GM21786 (cell line): ENCODE measurements at regions not wholly inside any gene's neighbourhood (a gene's known extent, or its start where the extent isn't known, plus 50 kb on each side); places are given as distances from the start of the nearest gene placed in this dataset.
"Not testable (repeated sequence)": the region's sequence is repeated elsewhere in the genome, so short reads cannot be mapped to it uniquely, and the experiment has no call there.

Experiments
- ATAC-seq: cut with Tn5 transposase; IDR thresholded peaks from one replicate; pipeline ENCODE4 v1.9.1; 2021; ENCODE audit not compliant: unreplicated experiment

DNA sequence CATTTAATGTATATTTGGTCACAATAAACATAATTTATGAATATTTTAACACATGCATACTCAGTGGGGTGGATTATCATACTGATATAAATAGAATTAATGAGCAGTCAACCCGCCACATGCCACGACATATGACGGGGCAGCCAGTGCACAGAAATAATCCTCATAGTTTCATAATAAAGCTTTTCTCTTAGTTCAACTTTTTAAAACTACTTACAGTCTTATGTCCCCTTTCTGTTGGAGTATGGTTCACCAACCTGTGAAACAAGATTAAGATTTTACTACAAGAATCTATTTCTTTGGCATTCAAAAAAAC, 75.6 kb upstream of the ETAA1 start:
- ATAC-seq: no peak

GRCh38 chr2:67322353-67323001, 74.7 kb upstream of the ETAA1 start:
- no peak for ATAC-seq

DNA sequence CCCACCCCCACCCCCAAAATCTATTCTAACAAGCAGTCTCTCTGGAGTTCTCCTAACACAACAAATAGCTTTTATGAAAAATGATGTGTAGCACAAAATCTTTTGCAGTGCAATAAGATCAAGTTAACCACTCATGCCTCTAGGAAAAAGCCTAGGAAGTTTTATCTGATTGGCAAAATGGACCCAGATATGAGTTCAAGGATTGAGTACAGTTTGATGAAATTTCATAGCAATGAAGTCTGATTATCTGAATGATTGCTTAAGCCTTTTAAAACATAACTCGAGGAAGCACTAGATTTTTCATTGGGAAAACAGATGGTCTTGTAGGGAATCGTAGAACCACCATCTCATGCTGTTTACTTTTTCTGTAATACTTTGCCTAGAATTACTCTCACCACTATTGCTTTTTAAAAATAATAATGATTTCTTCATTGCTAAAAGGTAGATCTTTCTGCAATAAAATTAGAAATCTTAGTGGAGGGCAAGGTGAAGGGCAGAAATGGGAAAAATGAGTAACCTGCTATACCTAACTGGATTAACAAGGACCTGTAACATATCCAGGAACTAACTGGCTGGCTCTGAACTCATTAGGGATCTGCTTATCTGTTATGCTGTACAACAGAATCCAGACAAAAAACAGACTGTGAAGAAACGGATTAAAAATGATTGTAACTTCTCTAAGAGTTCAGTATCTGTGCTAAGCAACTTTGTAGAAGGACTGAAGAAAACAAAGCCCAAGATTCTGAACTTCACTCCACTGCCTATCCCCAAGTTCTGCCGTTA, 73.7 kb upstream of the ETAA1 start:
- no peak for ATAC-seq

DNA sequence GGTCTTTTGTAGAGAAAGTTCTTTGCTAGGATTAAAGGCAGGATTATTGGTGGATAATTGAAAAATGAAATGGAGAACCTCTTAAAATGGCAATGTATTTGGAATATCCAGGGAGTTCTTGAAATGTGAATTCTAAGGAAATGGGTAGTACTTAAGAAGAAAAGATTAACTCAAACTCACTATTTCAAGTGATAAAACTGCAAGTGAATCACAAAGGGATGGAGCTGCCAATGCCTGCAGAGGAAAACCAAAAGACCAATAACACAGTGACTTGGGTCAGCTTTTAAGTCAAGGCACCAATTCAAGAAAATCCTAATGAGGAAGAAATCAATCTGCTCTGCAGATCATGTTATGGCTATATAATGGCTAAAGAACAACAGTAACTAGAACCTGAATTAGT, 67.6 kb upstream of the ETAA1 start:
- ATAC-seq: no peak

GRCh38 chr2:67329951-67330350, 67.2 kb upstream of the ETAA1 start:
- no peak for ATAC-seq

DNA sequence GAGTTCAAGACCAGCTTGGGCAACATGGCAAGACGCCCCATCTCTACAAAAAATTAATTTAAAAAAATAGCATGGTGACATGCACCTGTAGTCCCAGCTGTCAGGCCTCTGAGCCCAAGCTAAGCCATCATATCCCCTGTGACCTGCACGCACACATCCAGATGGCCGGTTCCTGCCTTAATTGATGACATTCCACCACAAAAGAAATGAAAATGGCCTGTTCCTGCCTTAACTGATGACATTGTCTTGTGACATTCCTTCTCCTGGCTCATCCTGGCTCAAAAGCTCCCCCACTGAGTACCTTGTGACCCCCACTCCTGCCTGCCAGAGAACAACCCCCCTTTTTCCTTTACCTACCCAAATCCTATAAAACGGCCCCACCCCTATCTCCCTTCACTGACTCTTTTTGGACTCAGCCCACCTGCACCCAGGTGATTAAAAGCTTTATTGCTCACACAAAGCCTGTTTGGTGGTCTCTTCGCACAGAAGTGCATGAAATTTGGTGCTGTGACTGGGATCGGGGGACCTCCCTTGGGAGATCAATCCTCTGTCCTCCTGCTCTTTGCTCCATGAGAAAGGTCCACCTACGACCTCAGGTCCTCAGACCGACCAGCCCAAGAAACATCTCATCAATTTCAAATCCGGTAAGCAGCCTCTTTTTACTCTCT, 65.6 kb upstream of the ETAA1 start:
- not testable (repeated sequence) for ATAC-seq

DNA sequence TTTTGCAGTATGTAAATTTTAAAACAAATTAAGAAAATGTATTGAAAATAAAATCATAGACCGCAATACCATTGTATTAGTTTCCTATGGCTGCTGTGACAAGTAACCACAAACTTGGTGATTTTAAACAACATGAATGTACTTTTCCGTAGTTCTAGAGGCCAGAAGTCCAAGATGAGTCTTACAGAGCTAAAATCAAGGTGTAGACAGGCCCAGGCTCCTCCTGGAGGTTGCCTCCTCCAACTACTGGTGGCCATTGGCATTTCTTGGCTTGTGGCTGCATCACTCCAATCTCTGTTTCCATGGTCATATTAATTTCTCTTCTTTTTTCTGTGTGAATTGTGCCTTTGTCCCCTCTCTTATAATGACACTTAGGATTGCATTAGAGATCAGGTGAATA, 59.2 kb upstream of the ETAA1 start:
- ATAC-seq: no peak

DNA sequence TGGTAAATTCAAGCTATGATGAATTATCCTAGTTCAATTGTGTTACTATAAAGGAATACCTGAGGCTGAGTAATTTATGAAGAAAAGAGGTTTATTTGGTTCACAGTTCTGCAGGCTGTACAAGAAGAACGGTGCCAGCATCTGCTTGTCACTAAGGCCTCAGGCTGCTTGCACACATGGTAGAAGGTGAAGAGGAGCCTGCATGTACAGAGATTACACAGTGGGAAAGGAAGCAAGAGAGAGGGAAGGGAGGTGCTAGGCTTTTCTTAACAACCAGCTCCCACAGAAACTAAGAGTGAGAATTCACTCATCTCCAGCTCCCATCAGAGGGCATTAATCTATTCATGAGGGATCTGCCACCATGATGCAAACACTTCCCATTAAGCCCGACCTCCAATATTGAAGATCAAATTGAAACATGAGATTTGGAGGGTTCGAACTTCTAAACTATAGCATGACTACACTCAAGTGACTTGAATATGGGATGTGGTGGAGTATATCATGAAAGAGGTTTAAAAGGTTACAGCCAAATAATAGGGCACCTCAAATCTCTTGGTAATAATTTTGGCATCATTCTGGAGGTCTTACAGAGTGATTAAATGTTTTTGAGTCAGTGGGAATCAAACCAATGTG, 58.4 kb upstream of the ETAA1 start:
- no peak for ATAC-seq

- ATAC-seq: no peak
Observed at GRCh38 chr2:67339234-67339885, 57.8 kb upstream of the ETAA1 start.

- ATAC-seq: no peak
Observed at GRCh38 chr2:67340133-67341011, 56.8 kb upstream of the ETAA1 start.

GRCh38 chr2:67341012-67341318, 56.2 kb upstream of the ETAA1 start:
- no peak for ATAC-seq

DNA sequence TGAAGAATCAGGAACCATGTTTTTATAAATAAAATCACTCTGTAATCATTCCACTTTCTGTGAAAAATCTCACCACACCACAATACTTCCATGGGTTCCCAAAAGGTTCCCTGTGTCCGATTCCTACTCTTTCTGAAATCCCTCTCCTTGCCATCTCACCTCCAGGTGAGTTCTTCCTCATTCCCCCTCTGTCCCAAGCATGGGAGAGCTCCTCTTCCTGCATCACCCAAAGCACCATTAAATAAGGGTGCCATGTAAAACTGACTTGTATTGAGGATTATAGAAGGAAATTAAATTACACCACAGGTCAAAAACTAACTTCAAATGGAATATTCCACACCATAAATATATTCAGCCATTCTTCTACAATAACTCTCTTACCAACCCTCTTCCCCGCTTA, 55.8 kb upstream of the ETAA1 start:
- ATAC-seq: no peak

- ATAC-seq: no peak
Observed at GRCh38 chr2:67342394-67342793, 54.7 kb upstream of the ETAA1 start.

DNA sequence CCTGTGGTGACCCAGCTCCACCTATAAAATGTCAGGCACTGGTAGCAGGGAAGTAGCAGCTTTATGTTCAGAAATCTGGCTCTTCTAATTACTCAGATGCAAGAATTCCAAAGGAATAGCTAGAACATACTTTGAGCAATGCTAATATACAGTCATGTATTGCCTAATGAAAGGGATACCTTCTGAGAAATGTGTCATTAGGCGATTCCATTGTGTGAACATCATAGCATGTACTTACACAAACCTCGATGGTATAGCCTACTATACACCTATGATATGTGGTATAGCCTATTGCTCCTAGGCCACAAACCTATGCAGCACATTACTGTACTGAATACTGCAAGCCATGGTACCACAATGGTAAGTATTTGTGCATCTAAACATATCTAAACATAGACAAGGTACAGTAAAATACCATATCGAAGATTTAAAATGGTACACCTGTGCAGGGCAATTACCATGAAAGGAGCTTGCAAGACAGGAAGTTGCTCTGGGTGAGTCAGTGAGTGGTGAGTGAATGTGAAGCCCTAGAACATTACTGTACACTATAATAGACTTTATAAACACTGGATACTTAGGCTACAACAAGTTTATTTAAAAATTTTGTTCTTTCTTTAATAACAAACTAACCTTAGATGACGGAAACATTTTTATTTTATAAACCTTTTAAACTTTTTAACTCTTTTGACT, 50.3 kb upstream of the ETAA1 start:
- no peak for ATAC-seq
